ENCODE measurements at regions not wholly inside any gene's neighbourhood (a gene's known extent, or its start where the extent isn't known, plus 50 kb on each side); places are given as distances from the start of the nearest gene placed in this dataset.

- peaks cover 0 to 16% (median 4%) of the 10 kb centered on the region in 7 donors for H3K9me3 Mint-ChIP-seq
These were observed 276.2 kb downstream of the NPIPA8 start for GRCh38 chr16:18060351-18060750.

GRCh38 chr16:18059577-18059976 is 277.0 kb downstream of the NPIPA8 start:
- H3K27ac Mint-ChIP-seq, result peak overlapping the region in 1 of 6 donors; percentile 49
- no peak for ATAC-seq (ENCODE audit: low read depth in 2 of 2)
- peaks cover 0 to 4% (median 0%) of the 10 kb centered on the region in 3 donors for H3K4me1 Mint-ChIP-seq
- no peak overlapping the region for H3K4me3 Mint-ChIP-seq
- no peaks in the 10 kb centered on the region for H3K36me3 Mint-ChIP-seq
- H3K27me3 Mint-ChIP-seq, result peaks cover 15 to 20% (median 16%) of the 10 kb centered on the region in 3 donors
- H3K9me3 Mint-ChIP-seq, result peaks cover 0 to 16% (median 0%) of the 10 kb centered on the region in 7 donors
- no peak for DNase-seq

More at GRCh38 chr16:18060351-18060750, 276.2 kb downstream of the NPIPA8 start:
- ATAC-seq (ENCODE audit: low read depth in 2 of 2), result no peak
- H3K27ac Mint-ChIP-seq, result no peak overlapping the region
- no peak overlapping the region for H3K4me3 Mint-ChIP-seq
- H3K27me3 Mint-ChIP-seq, result peaks cover 15 to 21% (median 16%) of the 10 kb centered on the region in 3 donors
- no peaks in the 10 kb centered on the region for H3K36me3 Mint-ChIP-seq
- H3K4me1 Mint-ChIP-seq, result peaks cover 0 to 4% (median 0%) of the 10 kb centered on the region in 3 donors
- DNase-seq, result no peak

- Mint-ChIP-seq H3K27me3 (peaks cover 15 to 20% (median 16%) of the 10 kb centered on the region in 3 donors), H3K27ac (peak overlapping the region in 1 of 6 donors; percentile 31), H3K4me1 (peaks cover 0 to 4% (median 0%) of the 10 kb centered on the region in 3 donors), H3K9me3 (peaks cover 0 to 16% (median 0%) of the 10 kb centered on the region in 7 donors), H3K36me3 (no peaks in the 10 kb centered on the region), H3K4me3 (no peak overlapping the region)
- ATAC-seq (ENCODE audit: low read depth in 2 of 2) (no peak), DNase-seq (no peak)
These were observed 277.4 kb downstream of the NPIPA8 start for GRCh38 chr16:18059089-18059488.

GRCh38 chr16:18055411-18055916 is 281.1 kb downstream of the NPIPA8 start:
- no peak overlapping the region for H3K4me3 Mint-ChIP-seq
- no peak overlapping the region for H3K27ac Mint-ChIP-seq
- DNase-seq (no peak), ATAC-seq (ENCODE audit: low read depth in 2 of 2) (no peak)
- no peaks in the 10 kb centered on the region for H3K36me3 Mint-ChIP-seq
- peaks cover 12 to 25% (median 16%) of the 10 kb centered on the region in 3 donors for H3K27me3 Mint-ChIP-seq
- H3K4me1 Mint-ChIP-seq, result peaks cover 0 to 4% (median 0%) of the 10 kb centered on the region in 3 donors
- peaks cover 0 to 28% (median 8%) of the 10 kb centered on the region in 7 donors for H3K9me3 Mint-ChIP-seq

GRCh38 chr16:18050777-18051176 is 285.8 kb downstream of the NPIPA8 start:
- no peak overlapping the region for H3K27ac Mint-ChIP-seq
- ATAC-seq (ENCODE audit: low read depth in 2 of 2) (no peak), DNase-seq (no peak)
- no peaks in the 10 kb centered on the region for H3K36me3 Mint-ChIP-seq
- H3K4me1 Mint-ChIP-seq, result no peaks in the 10 kb centered on the region
- H3K4me3 Mint-ChIP-seq, result no peak overlapping the region
- H3K9me3 Mint-ChIP-seq, result peaks cover 0 to 12% (median 5%) of the 10 kb centered on the region in 7 donors
- peaks cover 11 to 24% (median 23%) of the 10 kb centered on the region in 3 donors for H3K27me3 Mint-ChIP-seq

- Mint-ChIP-seq H3K4me3 (no peak overlapping the region), H3K36me3 (no peaks in the 10 kb centered on the region), H3K27ac (no peak overlapping the region), H3K4me1 (no peaks in the 10 kb centered on the region), H3K27me3 (peaks cover 11 to 24% (median 23%) of the 10 kb centered on the region in 3 donors), H3K9me3 (peaks cover 0 to 12% (median 5%) of the 10 kb centered on the region in 7 donors)
- ATAC-seq (ENCODE audit: low read depth in 2 of 2) (no peak), DNase-seq (no peak)
These were observed 286.3 kb downstream of the NPIPA8 start for GRCh38 chr16:18050234-18050633.

GRCh38 chr16:18049547-18050133 is 286.9 kb downstream of the NPIPA8 start:
- Mint-ChIP-seq H3K9me3 (peaks cover 0 to 12% (median 5%) of the 10 kb centered on the region in 7 donors), H3K36me3 (no peaks in the 10 kb centered on the region), H3K4me3 (no peak overlapping the region), H3K4me1 (no peaks in the 10 kb centered on the region), H3K27ac (no peak overlapping the region), H3K27me3 (peaks cover 11 to 24% (median 23%) of the 10 kb centered on the region in 3 donors)
- DNase-seq (no peak), ATAC-seq (ENCODE audit: low read depth in 2 of 2) (no peak)

GRCh38 chr16:18048853-18049546 is 287.5 kb downstream of the NPIPA8 start:
- Mint-ChIP-seq H3K27me3 (peaks cover 16 to 29% (median 29%) of the 10 kb centered on the region in 3 donors), H3K36me3 (no peaks in the 10 kb centered on the region), H3K4me3 (no peak overlapping the region)

GRCh38 chr16:18047761-18048160 is 288.8 kb downstream of the NPIPA8 start:
- Mint-ChIP-seq H3K36me3 (no peaks in the 10 kb centered on the region), H3K9me3 (peaks cover 0 to 5% (median 3%) of the 10 kb centered on the region in 7 donors), H3K27me3 (peaks cover 21 to 36% (median 34%) of the 10 kb centered on the region in 3 donors), H3K27ac (no peak overlapping the region), H3K4me1 (no peaks in the 10 kb centered on the region), H3K4me3 (no peak overlapping the region)
- no peak for DNase-seq
- ATAC-seq (ENCODE audit: low read depth in 2 of 2), result no peak

More at GRCh38 chr16:18048853-18049546, 287.5 kb downstream of the NPIPA8 start:
- no peak overlapping the region for H3K27ac Mint-ChIP-seq
- H3K9me3 Mint-ChIP-seq, result peaks cover 0 to 12% (median 5%) of the 10 kb centered on the region in 7 donors
- ATAC-seq (ENCODE audit: low read depth in 2 of 2) (no peak), DNase-seq (no peak)
- H3K4me1 Mint-ChIP-seq, result no peaks in the 10 kb centered on the region

GRCh38 chr16:18045356-18045755 is 291.2 kb downstream of the NPIPA8 start:
- no peak for DNase-seq
- Mint-ChIP-seq H3K36me3 (no peaks in the 10 kb centered on the region), H3K4me3 (no peak overlapping the region), H3K27me3 (peaks cover 21 to 38% (median 32%) of the 10 kb centered on the region in 3 donors), H3K4me1 (no peaks in the 10 kb centered on the region), H3K9me3 (peaks cover 0 to 2% (median 0%) of the 10 kb centered on the region in 7 donors), H3K27ac (no peak overlapping the region)
- no peak for ATAC-seq (ENCODE audit: low read depth in 2 of 2)

GRCh38 chr16:18041864-18042834 is 294.4 kb downstream of the NPIPA8 start:
- Mint-ChIP-seq H3K4me3 (no peak overlapping the region), H3K4me1 (no peaks in the 10 kb centered on the region), H3K27ac (no peak overlapping the region), H3K27me3 (peaks cover 19 to 33% (median 23%) of the 10 kb centered on the region in 3 donors), H3K36me3 (no peaks in the 10 kb centered on the region), H3K9me3 (peaks cover 0 to 3% (median 1%) of the 10 kb centered on the region in 7 donors)
- no peak for ATAC-seq (ENCODE audit: low read depth in 2 of 2)
- no peak for DNase-seq

- ATAC-seq (ENCODE audit: low read depth in 2 of 2), result no peak
These were observed 296.6 kb downstream of the NPIPA8 start for GRCh38 chr16:18039931-18040330.

GRCh38 chr16:18037051-18037450 is 299.5 kb downstream of the NPIPA8 start:
- Mint-ChIP-seq H3K9me3 (peaks cover 0 to 5% (median 4%) of the 10 kb centered on the region in 7 donors), H3K4me1 (no peaks in the 10 kb centered on the region), H3K4me3 (no peak overlapping the region), H3K27me3 (peaks cover 0 to 5% (median 5%) of the 10 kb centered on the region in 3 donors), H3K27ac (no peak overlapping the region), H3K36me3 (no peaks in the 10 kb centered on the region)
- DNase-seq, result no peak
- no peak for ATAC-seq (ENCODE audit: low read depth in 2 of 2)

More at GRCh38 chr16:18039931-18040330, 296.6 kb downstream of the NPIPA8 start:
- H3K36me3 Mint-ChIP-seq, result no peaks in the 10 kb centered on the region
- no peak overlapping the region for H3K27ac Mint-ChIP-seq
- no peak overlapping the region for H3K4me3 Mint-ChIP-seq
- H3K27me3 Mint-ChIP-seq, result peaks cover 15 to 24% (median 16%) of the 10 kb centered on the region in 3 donors
- peaks cover 0 to 5% (median 2%) of the 10 kb centered on the region in 7 donors for H3K9me3 Mint-ChIP-seq
- H3K4me1 Mint-ChIP-seq, result no peaks in the 10 kb centered on the region
- DNase-seq, result no peak
